ENCODE measurements at regions not wholly inside any gene's neighbourhood (a gene's known extent, or its start where the extent isn't known, plus 50 kb on each side); places are given as distances from the start of the nearest gene placed in this dataset.

GRCh38 chr7:145644426-145645134 is 472.0 kb upstream of the CNTNAP2 start:
- Histone ChIP-seq H2AFZ (replicated peaks; ENCODE audit: low read length, poor library complexity) (no peak overlapping the region), H3K27ac (ENCODE audit: insufficient read depth, low read length) (no peak overlapping the region), H3K36me3 (ENCODE audit: control insufficient read depth, insufficient read depth, low read length) (no peaks in the 10 kb centered on the region), H3K4ac (ENCODE audit: low read depth, low read length) (no peak overlapping the region), H3K18ac (ENCODE audit: low read depth, low read length) (no peak overlapping the region), H3K14ac (replicated peaks; ENCODE audit: low read depth, low read length) (no peak overlapping the region), H4K91ac (ENCODE audit: insufficient read depth, low read depth, low read length) (no peak overlapping the region), H3K4me1 (ENCODE audit: control insufficient read depth, insufficient read depth, low read length) (no peaks in the 10 kb centered on the region), H3K23ac (ENCODE audit: low read depth, low read length) (no peak overlapping the region), H3K9ac (ENCODE audit: low read depth, low read length) (no peak overlapping the region), H4K5ac (ENCODE audit: low read depth, low read length) (no peak overlapping the region), H3K4me3 (ENCODE audit: insufficient read depth, low read depth, low read length) (no peak overlapping the region), H3K27me3 (ENCODE audit: control insufficient read depth, insufficient read depth, low read length) (no peaks in the 10 kb centered on the region), H3K4me2 (ENCODE audit: low read depth, low read length) (no peak overlapping the region), H3K79me1 (ENCODE audit: low read depth in 1 of 2, low read length in 2 of 2) (no peaks in the 10 kb centered on the region), H2BK20ac (ENCODE audit: low read depth, low read length) (no peak overlapping the region), H2BK15ac (ENCODE audit: low read depth, low read length) (no peak overlapping the region), H2BK120ac (ENCODE audit: low read depth, low read length) (no peak overlapping the region), H3K9me1 (ENCODE audit: insufficient read depth, low read length) (no peaks in the 10 kb centered on the region), H3K56ac (ENCODE audit: extremely low read depth, insufficient read depth, low read length) (no peak overlapping the region), H2AK5ac (ENCODE audit: low read depth, low read length) (no peak overlapping the region), H4K20me1 (ENCODE audit: insufficient read depth, low read length) (no peaks in the 10 kb centered on the region), H2BK5ac (ENCODE audit: low read depth, low read length, poor library complexity, severe bottlenecking) (no peak overlapping the region), H3K9me3 (ENCODE audit: control insufficient read depth, insufficient read depth, low read length) (peaks cover 12% of the 10 kb centered on the region), H4K8ac (ENCODE audit: low read depth in 2 of 2, low read length in 2 of 2) (no peak overlapping the region), H2AK9ac (replicated peaks; ENCODE audit: low read depth, low read length, poor library complexity) (no peak overlapping the region)
- in situ Hi-C loops (cut with MboI; ENCODE audit: low sequenced_read_pairs) (no loop called here), intact Hi-C loops (cut with micrococcal nuclease) (no loop called here), dilution Hi-C loops (cut with HindIII; ENCODE audit: low sequenced_read_pairs, unreplicated experiment) (no loop called here)
- POLR2A ChIA-PET (ENCODE audit: unreplicated experiment) = no interaction called here
- WGBS, 2 experiments (ENCODE audit: extremely low coverage in 2 of 2, insufficient read length in 1 of 2) = no CpG with 5 or more reads among the region's 9 CpGs
- DNase-seq (no peak), ATAC-seq (ENCODE audit: low read depth) (no peak)
- no peak for TF ChIP-seq POLR2A (IDR thresholded peaks at IDR 0.05; ENCODE audit: low read depth, low read length)
- no peak for TF ChIP-seq BHLHE40 (IDR thresholded peaks at IDR 0.05; ENCODE audit: low read depth, low read length)
- no peak for TF ChIP-seq ELK1 (IDR thresholded peaks at IDR 0.05; ENCODE audit: borderline replicate concordance, low read depth, low read length)
- TF ChIP-seq, protein P1, sequence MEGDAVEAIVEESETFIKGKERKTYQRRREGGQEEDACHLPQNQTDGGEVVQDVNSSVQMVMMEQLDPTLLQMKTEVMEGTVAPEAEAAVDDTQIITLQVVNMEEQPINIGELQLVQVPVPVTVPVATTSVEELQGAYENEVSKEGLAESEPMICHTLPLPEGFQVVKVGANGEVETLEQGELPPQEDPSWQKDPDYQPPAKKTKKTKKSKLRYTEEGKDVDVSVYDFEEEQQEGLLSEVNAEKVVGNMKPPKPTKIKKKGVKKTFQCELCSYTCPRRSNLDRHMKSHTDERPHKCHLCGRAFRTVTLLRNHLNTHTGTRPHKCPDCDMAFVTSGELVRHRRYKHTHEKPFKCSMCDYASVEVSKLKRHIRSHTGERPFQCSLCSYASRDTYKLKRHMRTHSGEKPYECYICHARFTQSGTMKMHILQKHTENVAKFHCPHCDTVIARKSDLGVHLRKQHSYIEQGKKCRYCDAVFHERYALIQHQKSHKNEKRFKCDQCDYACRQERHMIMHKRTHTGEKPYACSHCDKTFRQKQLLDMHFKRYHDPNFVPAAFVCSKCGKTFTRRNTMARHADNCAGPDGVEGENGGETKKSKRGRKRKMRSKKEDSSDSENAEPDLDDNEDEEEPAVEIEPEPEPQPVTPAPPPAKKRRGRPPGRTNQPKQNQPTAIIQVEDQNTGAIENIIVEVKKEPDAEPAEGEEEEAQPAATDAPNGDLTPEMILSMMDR (conservative IDR thresholded peaks at IDR 0.05; ENCODE audit: low read depth, low read length) = no peak
- no peak for TF ChIP-seq CEBPB (IDR thresholded peaks at IDR 0.05; ENCODE audit: low read depth, low read length)
- TF ChIP-seq MAZ (IDR thresholded peaks at IDR 0.05; ENCODE audit: borderline replicate concordance, low read depth, low read length) = no peak
- no peak for TF ChIP-seq MAFK (IDR thresholded peaks at IDR 0.05; ENCODE audit: low read depth, low read length)
- TF ChIP-seq RCOR1 (IDR thresholded peaks at IDR 0.05; ENCODE audit: insufficient replicate concordance, low read length) = no peak
- TF ChIP-seq NFE2L2 (IDR thresholded peaks at IDR 0.05; ENCODE audit: low read depth, low read length) = no peak
- CTCF ChIA-PET = no interaction called here
- BruUV-seq (replicated peaks) = no TSS peak

Data from IMR-90 (cell line).